Ishikawa (cell line): ENCODE measurements at regions not wholly inside any gene's neighbourhood (a gene's known extent, or its start where the extent isn't known, plus 50 kb on each side); places are given as distances from the start of the nearest gene placed in this dataset.

Experiments used
- EGR1 ChIP-seq: IDR thresholded peaks from 2 replicates; pipeline ENCODE4 v1.6.1; 2012
- TF ChIP-seq, protein P1 (sequence below): IDR thresholded peaks from 2 replicates; pipeline ENCODE4 v1.6.1; 2012

GRCh38 chr20:22829356-22829755 lies 205.8 kb upstream of the SSTR4 start:
- TF ChIP-seq, protein P1, sequence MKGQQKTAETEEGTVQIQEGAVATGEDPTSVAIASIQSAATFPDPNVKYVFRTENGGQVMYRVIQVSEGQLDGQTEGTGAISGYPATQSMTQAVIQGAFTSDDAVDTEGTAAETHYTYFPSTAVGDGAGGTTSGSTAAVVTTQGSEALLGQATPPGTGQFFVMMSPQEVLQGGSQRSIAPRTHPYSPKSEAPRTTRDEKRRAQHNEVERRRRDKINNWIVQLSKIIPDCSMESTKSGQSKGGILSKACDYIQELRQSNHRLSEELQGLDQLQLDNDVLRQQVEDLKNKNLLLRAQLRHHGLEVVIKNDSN, result no peak
- TF ChIP-seq EGR1, result no peak
